ENCODE measurements at regions not wholly inside any gene's neighbourhood (a gene's known extent, or its start where the extent isn't known, plus 50 kb on each side); places are given as distances from the start of the nearest gene placed in this dataset.
"Not testable (repeated sequence)": the region's sequence is repeated elsewhere in the genome, so short reads cannot be mapped to it uniquely, and the experiment has no call there.

- H3K9me3 ChIP-seq (ENCODE audit: control insufficient read depth, low read length) = no peaks in the 10 kb centered on the region
- H3K27me3 ChIP-seq (ENCODE audit: control insufficient read depth, insufficient read depth, low read length, poor library complexity, severe bottlenecking) = no peaks in the 10 kb centered on the region
- H3K36me3 ChIP-seq (ENCODE audit: control insufficient read depth, insufficient read depth, low read length) = no peaks in the 10 kb centered on the region
- H3K4me1 ChIP-seq (ENCODE audit: control insufficient read depth, insufficient read depth, low read length) = no peaks in the 10 kb centered on the region
- 91 to 98% methylated on average over 2 of the region's 2 CpGs for WGBS, 2 experiments
- H3K4me3 ChIP-seq (ENCODE audit: insufficient read depth, low read depth, low read length) = no peak overlapping the region
- no peak overlapping the region for H3K27ac ChIP-seq (ENCODE audit: insufficient read depth, low read depth, low read length, poor library complexity, severe bottlenecking)
Measured at GRCh38 chr6:19558201-19558600, 279.0 kb upstream of the ID4 start.

GRCh38 chr6:19558934-19559333 is 278.2 kb upstream of the ID4 start:
- no peaks in the 10 kb centered on the region for H3K9me3 ChIP-seq (ENCODE audit: control insufficient read depth, low read length)
- WGBS, 2 experiments = 96 to 100% methylated on average over 2 of the region's 2 CpGs
- H3K4me3 ChIP-seq (ENCODE audit: insufficient read depth, low read depth, low read length) = no peak overlapping the region
- H3K27ac ChIP-seq (ENCODE audit: insufficient read depth, low read depth, low read length, poor library complexity, severe bottlenecking) = no peak overlapping the region
- H3K36me3 ChIP-seq (ENCODE audit: control insufficient read depth, insufficient read depth, low read length) = no peaks in the 10 kb centered on the region
- H3K27me3 ChIP-seq (ENCODE audit: control insufficient read depth, insufficient read depth, low read length, poor library complexity, severe bottlenecking) = no peaks in the 10 kb centered on the region
- H3K4me1 ChIP-seq (ENCODE audit: control insufficient read depth, insufficient read depth, low read length) = no peaks in the 10 kb centered on the region

- H3K27ac ChIP-seq (ENCODE audit: insufficient read depth, low read depth, low read length, poor library complexity, severe bottlenecking) = no peak overlapping the region
- 100% methylated on average over 1 of the region's 1 CpG for WGBS, 2 experiments
- H3K4me3 ChIP-seq (ENCODE audit: insufficient read depth, low read depth, low read length) = no peak overlapping the region
- no peaks in the 10 kb centered on the region for H3K9me3 ChIP-seq (ENCODE audit: control insufficient read depth, low read length)
- H3K27me3 ChIP-seq (ENCODE audit: control insufficient read depth, insufficient read depth, low read length, poor library complexity, severe bottlenecking) = no peaks in the 10 kb centered on the region
- H3K4me1 ChIP-seq (ENCODE audit: control insufficient read depth, insufficient read depth, low read length) = no peaks in the 10 kb centered on the region
- no peaks in the 10 kb centered on the region for H3K36me3 ChIP-seq (ENCODE audit: control insufficient read depth, insufficient read depth, low read length)
Measured at GRCh38 chr6:19562468-19562867, 274.7 kb upstream of the ID4 start.

GRCh38 chr6:19569563-19569962 is 267.6 kb upstream of the ID4 start:
- no peaks in the 10 kb centered on the region for H3K36me3 ChIP-seq (ENCODE audit: control insufficient read depth, insufficient read depth, low read length)
- H3K9me3 ChIP-seq (ENCODE audit: control insufficient read depth, low read length) = no peaks in the 10 kb centered on the region
- no peaks in the 10 kb centered on the region for H3K27me3 ChIP-seq (ENCODE audit: control insufficient read depth, insufficient read depth, low read length, poor library complexity, severe bottlenecking)
- no peak overlapping the region for H3K4me3 ChIP-seq (ENCODE audit: insufficient read depth, low read depth, low read length)
- 75 to 88% methylated on average over 2 of the region's 3 CpGs for WGBS, 2 experiments
- H3K27ac ChIP-seq (ENCODE audit: insufficient read depth, low read depth, low read length, poor library complexity, severe bottlenecking) = no peak overlapping the region
- no peaks in the 10 kb centered on the region for H3K4me1 ChIP-seq (ENCODE audit: control insufficient read depth, insufficient read depth, low read length)

GRCh38 chr6:19571176-19571575 is 266.0 kb upstream of the ID4 start:
- WGBS, 2 experiments = 92 to 93% methylated on average over 3 of the region's 3 CpGs

GRCh38 chr6:19578481-19578880 is 258.7 kb upstream of the ID4 start:
- 83 to 87% methylated on average over 3 to 4 of the region's 4 CpGs for WGBS, 2 experiments
- H3K36me3 ChIP-seq (ENCODE audit: control insufficient read depth, insufficient read depth, low read length) = no peaks in the 10 kb centered on the region
- H3K4me1 ChIP-seq (ENCODE audit: control insufficient read depth, insufficient read depth, low read length) = no peaks in the 10 kb centered on the region
- H3K27ac ChIP-seq (ENCODE audit: insufficient read depth, low read depth, low read length, poor library complexity, severe bottlenecking) = no peak overlapping the region
- no peaks in the 10 kb centered on the region for H3K9me3 ChIP-seq (ENCODE audit: control insufficient read depth, low read length)
- no peaks in the 10 kb centered on the region for H3K27me3 ChIP-seq (ENCODE audit: control insufficient read depth, insufficient read depth, low read length, poor library complexity, severe bottlenecking)
- H3K4me3 ChIP-seq (ENCODE audit: insufficient read depth, low read depth, low read length) = no peak overlapping the region

More at GRCh38 chr6:19571176-19571575, 266.0 kb upstream of the ID4 start:
- H3K4me1 ChIP-seq (ENCODE audit: control insufficient read depth, insufficient read depth, low read length) = no peaks in the 10 kb centered on the region
- H3K27ac ChIP-seq (ENCODE audit: insufficient read depth, low read depth, low read length, poor library complexity, severe bottlenecking) = no peak overlapping the region
- H3K36me3 ChIP-seq (ENCODE audit: control insufficient read depth, insufficient read depth, low read length) = no peaks in the 10 kb centered on the region
- H3K4me3 ChIP-seq (ENCODE audit: insufficient read depth, low read depth, low read length) = no peak overlapping the region
- no peaks in the 10 kb centered on the region for H3K27me3 ChIP-seq (ENCODE audit: control insufficient read depth, insufficient read depth, low read length, poor library complexity, severe bottlenecking)
- H3K9me3 ChIP-seq (ENCODE audit: control insufficient read depth, low read length) = no peaks in the 10 kb centered on the region

- not testable (repeated sequence) for H3K9me3 ChIP-seq (ENCODE audit: control insufficient read depth, low read length); H3K36me3 ChIP-seq (ENCODE audit: control insufficient read depth, insufficient read depth, low read length); H3K27ac ChIP-seq (ENCODE audit: insufficient read depth, low read depth, low read length, poor library complexity, severe bottlenecking); H3K4me1 ChIP-seq (ENCODE audit: control insufficient read depth, insufficient read depth, low read length); H3K27me3 ChIP-seq (ENCODE audit: control insufficient read depth, insufficient read depth, low read length, poor library complexity, severe bottlenecking); H3K4me3 ChIP-seq (ENCODE audit: insufficient read depth, low read depth, low read length)
- 92 to 94% methylated on average over 4 of the region's 4 CpGs for WGBS, 2 experiments
Measured at GRCh38 chr6:19584207-19584606, 253.0 kb upstream of the ID4 start.

- 95 to 98% methylated on average over 3 to 4 of the region's 4 CpGs for WGBS, 2 experiments
- Histone ChIP-seq H3K36me3 (ENCODE audit: control insufficient read depth, insufficient read depth, low read length) (no peaks in the 10 kb centered on the region), H3K27ac (ENCODE audit: insufficient read depth, low read depth, low read length, poor library complexity, severe bottlenecking) (no peak overlapping the region), H3K4me3 (ENCODE audit: insufficient read depth, low read depth, low read length) (no peak overlapping the region), H3K4me1 (ENCODE audit: control insufficient read depth, insufficient read depth, low read length) (no peaks in the 10 kb centered on the region), H3K27me3 (ENCODE audit: control insufficient read depth, insufficient read depth, low read length, poor library complexity, severe bottlenecking) (no peaks in the 10 kb centered on the region), H3K9me3 (ENCODE audit: control insufficient read depth, low read length) (no peaks in the 10 kb centered on the region)
Measured at GRCh38 chr6:19587238-19587942, 249.8 kb upstream of the ID4 start.

GRCh38 chr6:19590501-19591131 is 246.6 kb upstream of the ID4 start:
- no peaks in the 10 kb centered on the region for H3K9me3 ChIP-seq (ENCODE audit: control insufficient read depth, low read length)
- no peaks in the 10 kb centered on the region for H3K36me3 ChIP-seq (ENCODE audit: control insufficient read depth, insufficient read depth, low read length)
- no peaks in the 10 kb centered on the region for H3K4me1 ChIP-seq (ENCODE audit: control insufficient read depth, insufficient read depth, low read length)
- WGBS, 2 experiments = 95 to 96% methylated on average over 4 to 5 of the region's 5 CpGs
- H3K27ac ChIP-seq (ENCODE audit: insufficient read depth, low read depth, low read length, poor library complexity, severe bottlenecking) = no peak overlapping the region
- no peaks in the 10 kb centered on the region for H3K27me3 ChIP-seq (ENCODE audit: control insufficient read depth, insufficient read depth, low read length, poor library complexity, severe bottlenecking)
- no peak overlapping the region for H3K4me3 ChIP-seq (ENCODE audit: insufficient read depth, low read depth, low read length)

GRCh38 chr6:19597809-19598320 is 239.3 kb upstream of the ID4 start:
- no peaks in the 10 kb centered on the region for H3K36me3 ChIP-seq (ENCODE audit: control insufficient read depth, insufficient read depth, low read length)
- no peaks in the 10 kb centered on the region for H3K27me3 ChIP-seq (ENCODE audit: control insufficient read depth, insufficient read depth, low read length, poor library complexity, severe bottlenecking)
- H3K27ac ChIP-seq (ENCODE audit: insufficient read depth, low read depth, low read length, poor library complexity, severe bottlenecking) = no peak overlapping the region
- 94% methylated on average over 3 to 5 of the region's 5 CpGs for WGBS, 2 experiments
- H3K4me3 ChIP-seq (ENCODE audit: insufficient read depth, low read depth, low read length) = no peak overlapping the region
- no peaks in the 10 kb centered on the region for H3K4me1 ChIP-seq (ENCODE audit: control insufficient read depth, insufficient read depth, low read length)
- H3K9me3 ChIP-seq (ENCODE audit: control insufficient read depth, low read length) = no peaks in the 10 kb centered on the region
